ENCODE measurements at regions not wholly inside any gene's neighbourhood (a gene's known extent, or its start where the extent isn't known, plus 50 kb on each side); places are given as distances from the start of the nearest gene placed in this dataset.

DNA sequence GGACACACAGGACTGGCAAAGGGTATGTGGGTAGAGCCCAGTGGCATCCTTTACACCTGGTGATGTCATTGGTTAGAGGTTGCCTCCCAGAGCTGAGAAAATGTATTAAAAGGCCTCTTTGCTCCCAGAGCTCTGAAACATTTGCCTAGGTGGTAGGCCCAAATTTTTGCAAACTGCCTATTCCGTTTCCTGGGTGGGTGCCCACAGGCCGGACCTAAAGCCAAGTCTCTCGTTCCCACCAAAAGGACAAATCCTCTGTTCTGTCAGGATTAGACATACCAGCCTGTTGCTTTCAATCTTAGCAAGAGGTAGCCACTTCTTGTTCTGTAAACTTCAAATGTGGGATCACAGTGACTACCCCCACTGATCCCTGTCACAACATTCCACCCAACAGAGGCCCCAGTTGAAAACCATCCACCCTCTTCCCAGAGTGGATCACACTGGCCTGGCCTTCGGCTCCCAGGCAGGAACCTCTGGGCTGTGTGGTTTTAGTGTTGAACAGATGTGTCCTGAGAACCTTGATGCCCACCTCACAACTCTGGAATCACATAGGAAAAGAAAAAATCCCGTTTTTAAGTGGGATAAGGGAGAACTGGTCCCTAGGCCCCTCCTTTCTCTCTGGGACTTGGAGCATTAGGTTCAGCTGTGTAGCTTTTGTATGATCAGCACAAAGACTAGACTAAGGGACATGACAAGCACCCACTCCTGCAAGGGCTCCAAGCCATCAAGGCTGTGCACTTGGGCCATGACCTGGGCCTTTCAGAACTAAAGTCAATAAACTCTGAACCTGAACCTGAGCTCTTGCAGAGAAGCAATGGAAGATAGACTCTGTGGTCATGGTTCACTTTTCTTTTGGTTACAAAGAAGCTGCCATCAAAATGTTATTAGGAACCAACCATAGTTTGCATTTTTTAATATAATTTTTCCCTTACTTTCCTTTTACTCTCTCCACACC, 211.3 kb downstream of the CYP26B1 start:
- Mint-ChIP-seq H3K27ac (ENCODE audit: unreplicated experiment) (no peak overlapping the region), H3K36me3 (ENCODE audit: low read depth) (no peaks in the 10 kb centered on the region), H3K27me3 (ENCODE audit: low read depth) (peaks cover 12% of the 10 kb centered on the region), H3K4me3 (ENCODE audit: unreplicated experiment) (no peak overlapping the region), H3K9me3 (ENCODE audit: low read depth) (no peaks in the 10 kb centered on the region), H3K4me1 (ENCODE audit: low read depth) (peaks cover 20% of the 10 kb centered on the region)
- no peak for TF ChIP-seq CTCF (IDR thresholded peaks at IDR 0.05)
- DNase-seq (ENCODE audit: low spot score), result no peak

GRCh38 chr2:71935262-71935848, 212.3 kb downstream of the CYP26B1 start:
- no peak for DNase-seq (ENCODE audit: low spot score)
- no peaks in the 10 kb centered on the region for H3K36me3 Mint-ChIP-seq (ENCODE audit: low read depth)
- peaks cover 11% of the 10 kb centered on the region for H3K4me1 Mint-ChIP-seq (ENCODE audit: low read depth)
- no peak overlapping the region for H3K4me3 Mint-ChIP-seq (ENCODE audit: unreplicated experiment)
- no peaks in the 10 kb centered on the region for H3K9me3 Mint-ChIP-seq (ENCODE audit: low read depth)
- H3K27ac Mint-ChIP-seq (ENCODE audit: unreplicated experiment), result peak overlapping the region; percentile 49
- TF ChIP-seq CTCF (IDR thresholded peaks at IDR 0.05), result no peak
- H3K27me3 Mint-ChIP-seq (ENCODE audit: low read depth), result peaks cover 12% of the 10 kb centered on the region

DNA sequence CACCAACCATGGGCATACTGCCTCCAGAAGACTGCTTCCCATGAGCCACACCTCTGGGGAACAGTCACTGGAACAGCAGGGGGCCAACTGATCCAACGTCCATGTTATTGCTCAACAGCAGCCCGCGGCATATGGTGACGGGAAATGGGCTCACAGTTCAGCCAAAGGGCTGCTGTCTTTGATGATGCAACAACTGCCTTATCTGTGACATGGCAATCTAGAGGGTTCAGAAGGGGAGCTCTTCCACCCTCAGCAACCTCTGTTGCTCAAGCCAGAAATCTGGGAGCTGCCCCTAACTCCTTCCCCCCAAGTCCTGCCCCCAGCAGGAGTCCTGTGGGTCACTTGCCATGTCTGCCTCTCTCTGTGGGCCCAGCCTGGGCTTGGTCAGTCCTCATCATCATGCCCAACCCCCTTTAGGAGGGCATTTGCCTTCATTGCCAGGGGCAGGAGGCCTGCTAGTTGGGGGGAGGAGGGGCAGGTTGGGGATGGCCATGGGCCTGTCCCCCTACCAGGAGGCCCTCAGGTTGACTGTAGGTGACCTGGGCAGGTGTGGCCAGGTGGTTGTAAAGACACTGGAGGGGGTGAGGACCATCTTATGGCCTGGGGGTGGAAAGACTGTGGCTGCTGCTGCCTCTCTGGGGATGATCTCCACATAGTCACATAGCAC, 212.9 kb downstream of the CYP26B1 start:
- no peaks in the 10 kb centered on the region for H3K9me3 Mint-ChIP-seq (ENCODE audit: low read depth)
- no peak overlapping the region for H3K27ac Mint-ChIP-seq (ENCODE audit: unreplicated experiment)
- no peak overlapping the region for H3K4me3 Mint-ChIP-seq (ENCODE audit: unreplicated experiment)
- H3K27me3 Mint-ChIP-seq (ENCODE audit: low read depth), result peaks cover 12% of the 10 kb centered on the region
- H3K4me1 Mint-ChIP-seq (ENCODE audit: low read depth), result peaks cover 6% of the 10 kb centered on the region
- DNase-seq (ENCODE audit: low spot score), result no peak
- no peaks in the 10 kb centered on the region for H3K36me3 Mint-ChIP-seq (ENCODE audit: low read depth)
- no peak for TF ChIP-seq CTCF (IDR thresholded peaks at IDR 0.05)

DNA sequence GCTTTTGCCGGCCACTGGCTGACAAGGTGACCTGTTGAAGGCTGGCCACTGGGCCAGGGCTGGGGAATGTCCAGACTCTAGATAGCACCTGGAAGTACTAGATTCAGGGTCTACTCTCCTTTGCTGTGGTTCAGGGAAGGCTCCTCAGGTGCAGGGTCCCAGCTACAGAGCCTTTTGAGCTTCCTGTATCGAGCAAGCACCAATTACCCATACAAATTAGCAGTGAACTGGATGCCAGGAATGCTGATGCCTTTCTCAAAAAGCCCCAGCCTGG, 213.4 kb downstream of the CYP26B1 start:
- Mint-ChIP-seq H3K9me3 (ENCODE audit: low read depth) (no peaks in the 10 kb centered on the region), H3K4me1 (ENCODE audit: low read depth) (peaks cover 6% of the 10 kb centered on the region), H3K27me3 (ENCODE audit: low read depth) (peaks cover 12% of the 10 kb centered on the region), H3K27ac (ENCODE audit: unreplicated experiment) (no peak overlapping the region), H3K36me3 (ENCODE audit: low read depth) (no peaks in the 10 kb centered on the region), H3K4me3 (ENCODE audit: unreplicated experiment) (no peak overlapping the region)
- DNase-seq (ENCODE audit: low spot score), result no peak
- no peak for TF ChIP-seq CTCF (IDR thresholded peaks at IDR 0.05)

- Mint-ChIP-seq H3K27me3 (ENCODE audit: low read depth) (peaks cover 11% of the 10 kb centered on the region), H3K27ac (ENCODE audit: unreplicated experiment) (no peak overlapping the region), H3K4me3 (ENCODE audit: unreplicated experiment) (no peak overlapping the region), H3K36me3 (ENCODE audit: low read depth) (no peaks in the 10 kb centered on the region), H3K4me1 (ENCODE audit: low read depth) (peaks cover 6% of the 10 kb centered on the region), H3K9me3 (ENCODE audit: low read depth) (no peaks in the 10 kb centered on the region)
- DNase-seq (ENCODE audit: low spot score), result no peak
- TF ChIP-seq CTCF (IDR thresholded peaks at IDR 0.05), result peak; percentile 66
Observed at GRCh38 chr2:71933467-71934319, 214.0 kb downstream of the CYP26B1 start.
